DND-41 (cell line): ENCODE measurements at regions not wholly inside any gene's neighbourhood (a gene's known extent, or its start where the extent isn't known, plus 50 kb on each side); places are given as distances from the start of the nearest gene placed in this dataset.

Source experiments
- CTCF ChIP-seq: IDR thresholded peaks from 2 replicates; pipeline ENCODE4 v1.5.1; 2012; ENCODE audit warnings: borderline replicate concordance, low read length, moderate library complexity, mild to moderate bottlenecking; ENCODE audit not compliant: poor library complexity, severe bottlenecking; ENCODE audit errors: extremely low read depth
- EZH2 ChIP-seq: IDR thresholded peaks from 3 replicates; pipeline ENCODE4 v1.6.1; 2012; ENCODE audit warnings: borderline replicate concordance, low read depth, mild to moderate bottlenecking, moderate library complexity, low read length, inconsistent platforms; ENCODE audit not compliant: severe bottlenecking

DNA sequence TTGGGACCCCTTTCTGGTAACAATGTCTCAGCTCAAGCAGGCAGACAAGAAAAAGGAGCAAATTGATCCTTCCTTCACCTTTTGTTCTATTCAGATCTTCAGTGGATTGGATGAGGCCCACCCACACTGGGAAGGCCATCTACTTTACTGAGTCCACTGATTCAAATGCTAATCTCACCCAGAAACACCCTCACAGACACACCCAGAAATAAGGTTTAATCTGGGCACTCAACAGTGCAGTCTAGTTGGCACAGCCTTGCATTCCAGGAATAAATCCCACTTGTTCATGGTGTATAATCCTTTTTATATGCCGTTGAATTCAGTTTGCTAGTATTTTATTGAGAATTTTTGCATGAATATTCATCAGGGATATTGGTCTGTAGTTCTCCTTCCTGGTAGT is 148.4 kb downstream of the COG6 start:
- TF ChIP-seq CTCF (no peak), EZH2 (no peak)
